NCI-H526 treated with DMSO at 0.1 percent for 48 hours (cell line): ENCODE measurements at regions not wholly inside any gene's neighbourhood (a gene's known extent, or its start where the extent isn't known, plus 50 kb on each side); places are given as distances from the start of the nearest gene placed in this dataset.
"Not testable (repeated sequence)": the region's sequence is repeated elsewhere in the genome, so short reads cannot be mapped to it uniquely, and the experiment has no call there.

Experiments
- DNase-seq: peaks from one replicate; lab custom pipeline; 2025; lab: John Stamatoyannopoulos, UW

GRCh38 chr22:49015459-49015858 lies 812.2 kb downstream of the BRD1 start:
- DNase-seq: no peak

GRCh38 chr22:49014227-49015201 lies 813.2 kb downstream of the BRD1 start:
- no peak for DNase-seq

GRCh38 chr22:49013707-49014106 lies 814.0 kb downstream of the BRD1 start:
- DNase-seq: no peak

- no peak for DNase-seq
Observed at GRCh38 chr22:49012712-49013395, 814.8 kb downstream of the BRD1 start.

- no peak for DNase-seq
Observed at GRCh38 chr22:49011769-49012648, 815.7 kb downstream of the BRD1 start.

- no peak for DNase-seq
Observed at GRCh38 chr22:49011379-49011768, 816.3 kb downstream of the BRD1 start.

GRCh38 chr22:49010901-49011300 lies 816.8 kb downstream of the BRD1 start:
- DNase-seq: no peak

- DNase-seq: no peak
Observed at GRCh38 chr22:49010070-49010863, 817.4 kb downstream of the BRD1 start.

- no peak for DNase-seq
Observed at GRCh38 chr22:49009359-49010063, 818.2 kb downstream of the BRD1 start.

- DNase-seq: no peak
Observed at GRCh38 chr22:49008682-49009235, 818.9 kb downstream of the BRD1 start.

GRCh38 chr22:49007013-49007653 lies 820.5 kb downstream of the BRD1 start:
- no peak for DNase-seq

GRCh38 chr22:49006207-49007012 lies 821.3 kb downstream of the BRD1 start:
- no peak for DNase-seq

- no peak for DNase-seq
Observed at GRCh38 chr22:49005557-49005956, 822.1 kb downstream of the BRD1 start.

- no peak for DNase-seq
Observed at GRCh38 chr22:49004484-49005399, 822.9 kb downstream of the BRD1 start.

GRCh38 chr22:48997605-48998004 lies 830.1 kb downstream of the BRD1 start:
- not testable (repeated sequence) for DNase-seq

GRCh38 chr22:48993655-48994054 lies 834.0 kb downstream of the BRD1 start:
- DNase-seq: no peak

GRCh38 chr22:48984639-48985038 lies 843.0 kb downstream of the BRD1 start:
- no peak for DNase-seq
